Prostate gland (tissue), 2 donors: ENCODE measurements at regions not wholly inside any gene's neighbourhood (a gene's known extent, or its start where the extent isn't known, plus 50 kb on each side); places are given as distances from the start of the nearest gene placed in this dataset.

ENCODE experiments used
- DNase-seq: peaks from one replicate; pipeline ENCODE4 v3.0.0-alpha.2; 2019; ENCODE audit warnings: low spot score
- H3K27ac ChIP-seq, 2 donors: fragments of 200-600 bp; sonication (generic); 2 replicates each; pipeline ENCODE4 v1.5.1; 2017 to 2019
- H3K27me3 ChIP-seq: fragments of 200-600 bp; sonication (generic); replicated peaks from 2 replicates; pipeline ENCODE4 v1.5.1; 2019; ENCODE audit not compliant: insufficient read depth
- H3K36me3 ChIP-seq, 2 donors: fragments of 200-600 bp; sonication (generic); 1 replicate in 1 of 2; 2 replicates in 1 of 2; pipeline versions ENCODE4 v1.5.1 to v1.8.1; 2017 to 2019
- H3K4me1 ChIP-seq: fragments of 200-600 bp; sonication (generic); replicated peaks from 2 replicates; pipeline ENCODE4 v1.5.1; 2019
- H3K4me3 ChIP-seq, 2 donors: fragments of 200-600 bp; sonication (generic); 2 replicates each; pipeline ENCODE4 v1.5.1; 2017 to 2019
- H3K9me3 ChIP-seq: fragments of 200-600 bp; sonication (generic); 2 replicates; pipeline ENCODE4 v1.5.1; 2017
- POLR2A ChIP-seq: fragments of 450-650 bp; IDR thresholded peaks from one replicate; pipeline ENCODE4 v1.6.1; 2016; ENCODE audit warnings: antibody characterized with exemption, mild to moderate bottlenecking
- POLR2AphosphoS5 ChIP-seq: sonication (generic); formaldehyde crosslinking; IDR thresholded peaks from one replicate; pipeline ENCODE4 v1.6.1; 2017; ENCODE audit warnings: antibody characterized with exemption
- WGBS: methylation state at CpG from one replicate; pipeline ENCODE4 v1.1.5; 2018; 5-methylcytosine and 5-hydroxymethylcytosine counted together
- intact Hi-C: fragments of 100-400 bp; cut with DNase I; formaldehyde crosslinking; loops from one replicate; pipeline ENCODE4 v1.14.2; 2022
- TF ChIP-seq, protein P1 (sequence below), 4 experiments: fragments of 200-600 bp in 2 of 4; fragments of 450-650 bp in 2 of 4; sonication (generic) in 2 of 4; IDR thresholded peaks; 1 replicate in 3 of 4; 2 replicates in 1 of 4; pipeline ENCODE4 v1.5.1; 2016 to 2019; ENCODE audit warnings: antibody characterized with exemption in 4 of 4, mild to moderate bottlenecking in 2 of 4, moderate library complexity in 2 of 4

DNA sequence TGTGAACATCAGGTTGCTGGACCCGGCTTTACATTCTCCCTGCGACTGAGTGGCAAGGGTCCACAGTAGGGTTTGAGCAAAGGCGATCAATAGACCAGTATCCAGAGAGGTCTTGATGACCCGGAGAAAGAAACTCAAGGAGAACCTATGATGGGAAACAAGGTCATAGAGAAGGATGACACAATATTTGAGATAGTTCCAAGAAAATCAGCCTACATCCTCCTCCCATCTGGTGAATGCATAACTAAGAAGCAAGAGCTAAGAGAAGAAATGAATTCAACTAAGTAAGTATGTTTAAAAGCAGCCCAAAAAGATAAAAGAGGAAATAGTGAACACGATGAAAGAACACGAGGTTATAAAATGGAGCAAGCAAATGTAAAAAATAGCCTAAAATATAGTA, 166.3 kb downstream of the CD8B2 start:
- Histone ChIP-seq H3K27ac (no peak overlapping the region), H3K27me3 (no peaks in the 10 kb centered on the region), H3K36me3 (no peaks in the 10 kb centered on the region), H3K4me1 (no peaks in the 10 kb centered on the region), H3K4me3 (no peak overlapping the region), H3K9me3 (no peaks in the 10 kb centered on the region)
- 95% methylated on average over 6 of the region's 6 CpGs for WGBS
- no peak for DNase-seq
- intact Hi-C loops = no loop called here
- TF ChIP-seq, protein P1, sequence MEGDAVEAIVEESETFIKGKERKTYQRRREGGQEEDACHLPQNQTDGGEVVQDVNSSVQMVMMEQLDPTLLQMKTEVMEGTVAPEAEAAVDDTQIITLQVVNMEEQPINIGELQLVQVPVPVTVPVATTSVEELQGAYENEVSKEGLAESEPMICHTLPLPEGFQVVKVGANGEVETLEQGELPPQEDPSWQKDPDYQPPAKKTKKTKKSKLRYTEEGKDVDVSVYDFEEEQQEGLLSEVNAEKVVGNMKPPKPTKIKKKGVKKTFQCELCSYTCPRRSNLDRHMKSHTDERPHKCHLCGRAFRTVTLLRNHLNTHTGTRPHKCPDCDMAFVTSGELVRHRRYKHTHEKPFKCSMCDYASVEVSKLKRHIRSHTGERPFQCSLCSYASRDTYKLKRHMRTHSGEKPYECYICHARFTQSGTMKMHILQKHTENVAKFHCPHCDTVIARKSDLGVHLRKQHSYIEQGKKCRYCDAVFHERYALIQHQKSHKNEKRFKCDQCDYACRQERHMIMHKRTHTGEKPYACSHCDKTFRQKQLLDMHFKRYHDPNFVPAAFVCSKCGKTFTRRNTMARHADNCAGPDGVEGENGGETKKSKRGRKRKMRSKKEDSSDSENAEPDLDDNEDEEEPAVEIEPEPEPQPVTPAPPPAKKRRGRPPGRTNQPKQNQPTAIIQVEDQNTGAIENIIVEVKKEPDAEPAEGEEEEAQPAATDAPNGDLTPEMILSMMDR (IDR thresholded peaks at IDR 0.05) = no peak
- TF ChIP-seq POLR2AphosphoS5 (no peak), POLR2A (no peak)

DNA sequence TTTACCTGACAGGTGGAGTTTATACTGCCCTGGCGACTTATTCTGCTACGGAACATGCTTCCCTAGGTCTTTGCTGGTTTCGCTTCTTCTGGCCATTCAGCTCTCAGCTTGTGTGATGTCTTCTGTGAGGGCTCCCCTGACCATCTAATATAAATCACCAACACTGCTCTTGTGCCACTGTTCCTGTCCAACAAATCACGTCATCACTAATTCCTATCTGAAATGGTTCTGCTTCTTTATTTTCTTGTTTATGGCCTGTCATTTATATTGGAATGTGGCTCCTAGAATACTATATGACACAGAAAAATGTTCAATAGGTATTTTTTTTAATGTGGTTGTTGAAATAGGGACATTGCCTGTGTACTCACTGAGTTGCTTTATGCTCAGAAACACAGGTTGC, 171.5 kb downstream of the CD8B2 start:
- Histone ChIP-seq H3K4me1 (no peaks in the 10 kb centered on the region), H3K36me3 (no peaks in the 10 kb centered on the region), H3K9me3 (no peaks in the 10 kb centered on the region), H3K4me3 (no peak overlapping the region), H3K27me3 (no peaks in the 10 kb centered on the region), H3K27ac (no peak overlapping the region)
- intact Hi-C loops = no loop called here
- TF ChIP-seq POLR2A (no peak), POLR2AphosphoS5 (no peak)
- TF ChIP-seq, protein P1 (IDR thresholded peaks at IDR 0.05) = no peak
- no peak for DNase-seq
- 94% methylated on average over 4 of the region's 4 CpGs for WGBS

DNA sequence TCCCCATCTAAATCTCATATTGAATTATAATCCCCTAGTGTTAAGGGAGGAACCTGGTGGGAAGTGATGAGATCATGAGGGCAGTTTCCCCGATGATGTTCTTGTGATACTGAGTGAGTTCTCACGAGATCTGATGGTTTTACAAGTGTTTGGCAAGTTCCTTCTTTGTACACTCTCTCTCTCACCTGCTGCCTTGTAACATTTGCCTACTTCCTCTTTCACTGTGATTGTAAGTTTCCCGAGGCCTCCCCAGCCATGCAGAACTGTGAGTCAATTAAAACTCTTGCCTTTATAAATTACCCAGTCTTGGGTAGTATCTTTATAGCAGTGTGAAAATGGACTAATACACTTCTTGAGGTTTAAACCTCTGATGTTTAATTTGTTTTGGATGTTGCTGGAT, 177.5 kb downstream of the CD8B2 start:
- intact Hi-C loops = no loop called here
- no peaks in the 10 kb centered on the region for H3K9me3 ChIP-seq
- DNase-seq = no peak
- H3K36me3 ChIP-seq = no peaks in the 10 kb centered on the region
- 36% methylated on average over 3 of the region's 3 CpGs for WGBS
- H3K27ac ChIP-seq = no peak overlapping the region
- H3K4me1 ChIP-seq = no peaks in the 10 kb centered on the region
- H3K27me3 ChIP-seq = no peaks in the 10 kb centered on the region
- TF ChIP-seq POLR2AphosphoS5 = no peak
- TF ChIP-seq, protein P1 (IDR thresholded peaks at IDR 0.05) = no peak
- no peak for TF ChIP-seq POLR2A
- no peak overlapping the region for H3K4me3 ChIP-seq

DNA sequence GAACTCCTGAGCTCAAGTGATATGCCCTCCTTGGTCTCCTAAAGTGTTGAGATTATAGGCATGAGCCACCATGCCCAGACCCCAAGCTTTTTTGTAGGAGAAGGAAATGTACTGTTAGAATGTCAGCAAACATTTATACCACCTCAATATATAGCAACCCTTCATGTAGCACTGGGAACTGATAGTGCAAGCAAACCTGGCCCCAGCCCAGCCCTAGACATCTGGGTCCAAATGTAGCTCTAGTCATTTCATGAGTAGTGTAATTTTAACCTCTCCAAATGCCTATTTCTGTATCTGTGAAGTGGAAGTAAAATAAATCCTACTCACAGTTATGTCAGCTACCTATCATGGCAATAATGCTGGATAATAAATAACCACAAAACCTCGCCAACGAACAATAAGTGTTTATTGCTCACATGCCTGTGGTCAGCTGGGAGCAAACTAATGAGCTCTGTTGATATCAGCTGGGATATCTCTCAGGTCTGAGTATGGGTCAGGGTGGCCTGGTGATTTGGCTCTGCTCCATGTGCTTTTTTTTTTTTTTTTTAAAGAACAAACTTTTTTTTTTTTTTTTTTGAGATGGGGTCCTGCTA, 180.4 kb downstream of the CD8B2 start:
- no peak for DNase-seq
- Histone ChIP-seq H3K4me1 (no peaks in the 10 kb centered on the region), H3K4me3 (no peak overlapping the region), H3K27me3 (no peaks in the 10 kb centered on the region), H3K36me3 (no peaks in the 10 kb centered on the region), H3K9me3 (no peaks in the 10 kb centered on the region), H3K27ac (no peak overlapping the region)
- TF ChIP-seq POLR2A (no peak), POLR2AphosphoS5 (no peak)
- TF ChIP-seq, protein P1 (IDR thresholded peaks at IDR 0.05) = no peak
- intact Hi-C loops = no loop called here
- WGBS = 93% methylated on average over 2 of the region's 2 CpGs

DNA sequence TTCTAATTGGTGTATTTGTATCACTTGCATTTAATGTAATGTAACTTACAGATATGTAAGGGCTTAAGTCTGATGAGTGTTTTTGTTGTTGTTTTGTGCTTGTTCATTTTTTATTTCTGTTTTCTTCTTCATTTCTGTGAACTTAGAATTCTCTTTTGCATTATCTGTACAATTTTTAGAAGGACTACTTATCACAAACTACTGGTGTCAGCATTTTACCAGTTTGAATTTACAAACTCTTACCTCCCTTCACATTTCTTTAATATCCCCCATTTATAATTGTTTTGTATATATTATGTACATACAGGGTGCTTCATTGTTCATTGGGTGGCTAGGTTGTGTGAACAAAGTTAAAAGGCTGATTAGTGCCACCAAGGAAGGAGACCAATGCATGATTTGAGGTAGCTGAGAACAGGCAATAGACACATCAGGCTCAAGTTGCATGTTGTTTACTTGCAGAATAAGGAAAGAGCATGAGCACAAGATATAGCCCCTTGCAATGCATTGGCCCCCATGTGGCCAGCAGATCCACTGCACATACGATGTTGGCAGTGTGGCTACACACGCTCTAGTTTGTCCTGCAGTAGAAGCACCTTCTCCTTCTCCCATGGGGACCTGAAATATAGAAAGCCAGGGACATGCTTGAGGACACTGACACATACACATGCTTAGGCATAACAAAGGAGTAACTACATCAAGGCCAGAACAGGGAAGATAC, 198.2 kb downstream of the CD8B2 start:
- Histone ChIP-seq H3K4me3 (no peak overlapping the region), H3K36me3 (no peaks in the 10 kb centered on the region), H3K27ac (no peak overlapping the region), H3K27me3 (no peaks in the 10 kb centered on the region), H3K9me3 (no peaks in the 10 kb centered on the region), H3K4me1 (no peaks in the 10 kb centered on the region)
- WGBS = 96% methylated on average over 2 of the region's 2 CpGs
- no peak for DNase-seq
- intact Hi-C loops = no loop called here
- no peak for TF ChIP-seq POLR2A
- no peak for TF ChIP-seq POLR2AphosphoS5
- TF ChIP-seq, protein P1 (IDR thresholded peaks at IDR 0.05) = no peak
